ENCODE measurements at regions not wholly inside any gene's neighbourhood (a gene's known extent, or its start where the extent isn't known, plus 50 kb on each side); places are given as distances from the start of the nearest gene placed in this dataset.

DNA sequence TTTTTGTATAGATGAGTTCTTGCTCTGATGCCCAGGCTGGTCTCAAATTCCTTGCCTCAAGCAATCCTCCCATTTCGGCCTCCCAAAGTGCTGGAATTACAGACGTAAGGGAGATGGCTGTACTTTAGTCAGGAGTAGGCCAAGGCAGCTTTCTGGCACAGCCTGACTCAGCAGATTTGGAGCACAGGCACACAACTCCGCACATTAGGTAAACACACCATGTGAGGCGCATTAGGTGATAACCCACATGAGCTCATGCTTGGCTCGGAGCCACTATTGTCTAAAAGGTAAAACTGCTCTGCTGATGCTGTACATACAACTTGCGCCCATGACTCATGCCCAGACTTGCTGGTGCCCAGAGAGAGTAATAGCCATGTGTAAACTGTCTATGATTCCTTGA, 1157.9 kb downstream of the TAF11L14 start:
- TF ChIP-seq, protein P1, sequence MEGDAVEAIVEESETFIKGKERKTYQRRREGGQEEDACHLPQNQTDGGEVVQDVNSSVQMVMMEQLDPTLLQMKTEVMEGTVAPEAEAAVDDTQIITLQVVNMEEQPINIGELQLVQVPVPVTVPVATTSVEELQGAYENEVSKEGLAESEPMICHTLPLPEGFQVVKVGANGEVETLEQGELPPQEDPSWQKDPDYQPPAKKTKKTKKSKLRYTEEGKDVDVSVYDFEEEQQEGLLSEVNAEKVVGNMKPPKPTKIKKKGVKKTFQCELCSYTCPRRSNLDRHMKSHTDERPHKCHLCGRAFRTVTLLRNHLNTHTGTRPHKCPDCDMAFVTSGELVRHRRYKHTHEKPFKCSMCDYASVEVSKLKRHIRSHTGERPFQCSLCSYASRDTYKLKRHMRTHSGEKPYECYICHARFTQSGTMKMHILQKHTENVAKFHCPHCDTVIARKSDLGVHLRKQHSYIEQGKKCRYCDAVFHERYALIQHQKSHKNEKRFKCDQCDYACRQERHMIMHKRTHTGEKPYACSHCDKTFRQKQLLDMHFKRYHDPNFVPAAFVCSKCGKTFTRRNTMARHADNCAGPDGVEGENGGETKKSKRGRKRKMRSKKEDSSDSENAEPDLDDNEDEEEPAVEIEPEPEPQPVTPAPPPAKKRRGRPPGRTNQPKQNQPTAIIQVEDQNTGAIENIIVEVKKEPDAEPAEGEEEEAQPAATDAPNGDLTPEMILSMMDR (IDR thresholded peaks at IDR 0.05; ENCODE audit: low read depth, low read length, poor library complexity, severe bottlenecking), result no peak
- TF ChIP-seq EZH2phosphoT487 (IDR thresholded peaks at IDR 0.05; ENCODE audit: borderline replicate concordance, low read length), result no peak
